Esophagus squamous epithelium (tissue), 5 donors: ENCODE measurements at regions not wholly inside any gene's neighbourhood (a gene's known extent, or its start where the extent isn't known, plus 50 kb on each side); places are given as distances from the start of the nearest gene placed in this dataset.

Source experiments
- DNase-seq: peaks from one replicate; lab custom pipeline; 2025; lab: John Stamatoyannopoulos, UW
- H3K27ac ChIP-seq, 4 donors: fragments of 200-600 bp; sonication (generic); one replicate each; pipeline ENCODE4 v1.5.1; 2016 to 2019; ENCODE audit warnings: mild to moderate bottlenecking in 1 of 4
- H3K27me3 ChIP-seq, 4 donors: fragments of 200-600 bp; sonication (generic); 1 replicate in 3 of 4; 2 replicates in 1 of 4; pipeline versions ENCODE4 v1.5.1 to v1.6.0; 2017 to 2021; ENCODE audit warnings: antibody characterized with exemption in 1 of 4
- H3K36me3 ChIP-seq, 3 donors: fragments of 200-600 bp; sonication (generic); one replicate each; pipeline ENCODE4 v1.5.1; 2016 to 2019
- H3K4me1 ChIP-seq, 3 donors: fragments of 200-600 bp; sonication (generic); one replicate each; pipeline ENCODE4 v1.5.1; 2017 to 2019
- H3K4me3 ChIP-seq, 4 donors: fragments of 200-600 bp; sonication (generic); 1 replicate in 3 of 4; 2 replicates in 1 of 4; pipeline ENCODE4 v1.5.1; 2016 to 2019; ENCODE audit warnings: mild to moderate bottlenecking in 2 of 4, moderate library complexity in 1 of 4
- H3K9me3 ChIP-seq, 3 donors: fragments of 200-600 bp; sonication (generic); one replicate each; pipeline ENCODE4 v1.5.1; 2016 to 2019
- POLR2A ChIP-seq, 4 donors: fragments of 450-650 bp; IDR thresholded peaks; one replicate each; pipeline ENCODE4 v1.6.1; 2017; ENCODE audit warnings: antibody characterized with exemption in 4 of 4, mild to moderate bottlenecking in 4 of 4, moderate library complexity in 3 of 4
- WGBS, 2 donors: methylation state at CpG; one replicate each; pipeline ENCODE4 v1.1.5; 2018; 5-methylcytosine and 5-hydroxymethylcytosine counted together
- intact Hi-C: fragments of 100-400 bp; cut with DNase I; formaldehyde crosslinking; loops from one replicate; pipeline ENCODE4 v1.15.0; 2022
- TF ChIP-seq, protein P1 (sequence below), 6 experiments: fragments of 450-650 bp in 4 of 6; fragments of 200-600 bp in 2 of 6; sonication (generic) in 2 of 6; IDR thresholded peaks; one replicate each; pipeline ENCODE4 v1.5.1; 2016 to 2019; ENCODE audit warnings: antibody characterized with exemption in 6 of 6, mild to moderate bottlenecking in 4 of 6, moderate library complexity in 4 of 6
- donor health status: DM: yes; HTN: yes; CAD: no.

DNA sequence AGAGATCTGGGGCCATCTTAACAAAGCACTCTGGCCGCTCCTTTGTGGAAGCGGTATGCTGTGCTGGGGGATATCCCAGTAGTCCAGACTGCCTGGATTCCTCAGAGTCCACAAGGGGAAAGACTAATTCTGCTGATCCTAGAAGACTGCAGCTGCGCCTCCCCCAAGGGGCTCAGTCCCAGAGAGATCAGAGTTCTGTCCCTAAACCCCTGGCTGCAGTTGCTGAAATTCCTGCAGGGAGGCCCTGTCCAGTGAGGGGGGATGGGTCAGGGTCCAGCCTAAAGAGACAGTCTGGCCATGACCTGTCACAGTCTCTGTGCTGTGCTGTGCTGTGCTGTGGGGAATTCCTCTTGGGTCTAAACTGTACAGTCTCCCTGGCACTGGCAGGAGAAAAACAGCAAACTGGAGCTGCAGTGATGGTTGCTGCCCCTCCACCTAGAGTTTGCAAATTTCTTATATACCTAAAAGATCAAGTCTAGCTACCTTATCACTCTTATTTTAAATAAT lies 575.1 kb upstream of the UBE2E2 start:
- no peak for TF ChIP-seq POLR2A (IDR thresholded peaks at IDR 0.05)
- TF ChIP-seq, protein P1, sequence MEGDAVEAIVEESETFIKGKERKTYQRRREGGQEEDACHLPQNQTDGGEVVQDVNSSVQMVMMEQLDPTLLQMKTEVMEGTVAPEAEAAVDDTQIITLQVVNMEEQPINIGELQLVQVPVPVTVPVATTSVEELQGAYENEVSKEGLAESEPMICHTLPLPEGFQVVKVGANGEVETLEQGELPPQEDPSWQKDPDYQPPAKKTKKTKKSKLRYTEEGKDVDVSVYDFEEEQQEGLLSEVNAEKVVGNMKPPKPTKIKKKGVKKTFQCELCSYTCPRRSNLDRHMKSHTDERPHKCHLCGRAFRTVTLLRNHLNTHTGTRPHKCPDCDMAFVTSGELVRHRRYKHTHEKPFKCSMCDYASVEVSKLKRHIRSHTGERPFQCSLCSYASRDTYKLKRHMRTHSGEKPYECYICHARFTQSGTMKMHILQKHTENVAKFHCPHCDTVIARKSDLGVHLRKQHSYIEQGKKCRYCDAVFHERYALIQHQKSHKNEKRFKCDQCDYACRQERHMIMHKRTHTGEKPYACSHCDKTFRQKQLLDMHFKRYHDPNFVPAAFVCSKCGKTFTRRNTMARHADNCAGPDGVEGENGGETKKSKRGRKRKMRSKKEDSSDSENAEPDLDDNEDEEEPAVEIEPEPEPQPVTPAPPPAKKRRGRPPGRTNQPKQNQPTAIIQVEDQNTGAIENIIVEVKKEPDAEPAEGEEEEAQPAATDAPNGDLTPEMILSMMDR (IDR thresholded peaks at IDR 0.05): no peak
- Histone ChIP-seq H3K4me1 (no peaks in the 10 kb centered on the region), H3K27me3 (no peaks in the 10 kb centered on the region), H3K9me3 (no peaks in the 10 kb centered on the region), H3K4me3 (no peak overlapping the region), H3K27ac (no peak overlapping the region), H3K36me3 (no peaks in the 10 kb centered on the region)
- WGBS, 2 donors: 67 to 79% methylated on average over 1 to 3 of the region's 3 CpGs
- DNase-seq: no peak
- intact Hi-C loops: no loop called here

DNA sequence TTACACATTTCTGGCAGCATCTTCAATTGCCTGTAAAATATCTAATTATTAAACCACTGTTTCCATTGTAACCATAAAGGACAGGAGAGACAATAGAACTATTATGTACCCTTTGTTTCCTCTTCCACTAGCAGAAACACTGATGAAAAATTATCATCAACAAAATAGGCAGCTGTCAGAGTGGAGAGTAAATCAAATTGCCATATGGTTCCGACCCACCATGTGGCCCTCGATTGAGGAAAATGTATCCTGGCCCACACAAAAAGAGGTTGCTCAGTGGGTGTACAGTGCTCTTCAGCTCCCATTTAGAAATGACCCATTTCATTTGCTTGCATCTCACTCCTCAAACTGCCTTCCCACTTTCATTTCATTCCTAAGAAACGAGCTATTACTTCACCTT lies 570.6 kb upstream of the UBE2E2 start:
- no peak overlapping the region for H3K27ac ChIP-seq
- DNase-seq: no peak
- no peaks in the 10 kb centered on the region for H3K27me3 ChIP-seq
- no peaks in the 10 kb centered on the region for H3K4me1 ChIP-seq
- H3K36me3 ChIP-seq: no peaks in the 10 kb centered on the region
- peaks cover 0 to 3% (median 0%) of the 10 kb centered on the region in 3 donors for H3K9me3 ChIP-seq
- intact Hi-C loops: no loop called here
- TF ChIP-seq POLR2A (IDR thresholded peaks at IDR 0.05): no peak
- TF ChIP-seq, protein P1 (IDR thresholded peaks at IDR 0.05): no peak
- no peak overlapping the region for H3K4me3 ChIP-seq
- WGBS, 2 donors: 49 to 68% methylated on average over 3 of the region's 3 CpGs

DNA sequence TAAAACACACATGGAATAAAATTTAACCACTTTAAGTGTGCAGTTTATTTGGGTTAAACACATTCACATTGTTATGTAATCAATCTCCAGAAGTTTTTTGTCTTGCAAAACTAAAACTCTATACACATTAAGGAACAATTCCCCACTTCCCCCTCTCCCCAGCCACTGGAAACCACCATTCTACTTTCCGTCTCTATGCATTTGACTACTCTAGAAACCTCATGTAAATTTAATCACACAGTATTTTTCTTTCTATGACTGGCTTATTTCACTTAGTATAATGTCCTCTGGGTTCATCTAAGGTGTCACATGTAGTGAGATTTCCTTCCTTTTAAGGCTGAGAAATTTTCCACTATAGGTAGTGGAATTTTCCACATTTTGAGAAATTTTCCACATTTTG lies 568.7 kb upstream of the UBE2E2 start:
- Histone ChIP-seq H3K27ac (no peak overlapping the region), H3K4me1 (no peaks in the 10 kb centered on the region), H3K27me3 (no peaks in the 10 kb centered on the region), H3K36me3 (no peaks in the 10 kb centered on the region), H3K9me3 (peaks cover 0 to 3% (median 0%) of the 10 kb centered on the region in 3 donors), H3K4me3 (no peak overlapping the region)
- WGBS, 2 donors: 59 to 80% methylated on average over 1 of the region's 1 CpG
- no peak for DNase-seq
- intact Hi-C loops: no loop called here
- no peak for TF ChIP-seq POLR2A (IDR thresholded peaks at IDR 0.05)
- TF ChIP-seq, protein P1 (IDR thresholded peaks at IDR 0.05): no peak

DNA sequence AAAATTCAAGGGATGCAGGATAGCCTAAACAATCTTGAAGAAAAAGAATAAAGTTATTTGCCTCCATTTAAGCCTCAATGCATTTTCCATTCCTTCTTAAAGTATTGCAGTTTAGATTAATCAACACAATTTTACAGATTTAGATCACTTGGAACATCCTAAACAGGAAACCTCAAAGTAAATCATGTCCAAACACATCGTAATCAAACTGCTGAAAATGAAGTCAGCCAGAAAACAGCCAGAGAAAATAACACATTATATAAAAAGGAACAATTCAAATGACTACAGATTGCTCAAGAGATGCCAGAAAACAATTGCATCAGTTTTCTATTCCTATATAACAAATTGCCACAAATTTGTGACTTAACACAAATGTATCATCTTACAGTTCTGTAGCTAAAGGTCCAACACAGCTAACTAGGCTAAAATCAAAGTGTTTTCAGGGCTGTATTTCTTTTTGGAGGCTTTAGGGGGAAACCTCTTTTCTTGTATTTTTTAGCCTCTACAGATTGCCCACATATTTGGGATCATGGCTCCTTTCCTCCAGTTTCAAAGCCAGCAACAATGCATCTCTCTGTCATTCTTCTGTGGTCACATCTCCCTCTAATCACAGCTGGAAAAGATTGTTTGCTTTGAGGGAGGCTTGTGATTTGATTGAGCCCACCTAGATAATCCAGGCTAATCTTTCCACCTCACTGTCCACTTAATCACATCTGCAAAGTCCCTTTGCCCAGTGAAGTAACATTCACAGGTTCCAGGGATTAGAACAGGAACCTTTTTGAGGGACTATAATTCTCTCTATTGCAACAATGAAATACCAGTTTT lies 543.3 kb upstream of the UBE2E2 start:
- 5 to 7% methylated on average over 1 of the region's 1 CpG for WGBS, 2 donors
- no peaks in the 10 kb centered on the region for H3K9me3 ChIP-seq
- H3K4me1 ChIP-seq: no peaks in the 10 kb centered on the region
- H3K27me3 ChIP-seq: no peaks in the 10 kb centered on the region
- no peak overlapping the region for H3K27ac ChIP-seq
- H3K36me3 ChIP-seq: no peaks in the 10 kb centered on the region
- no peak overlapping the region for H3K4me3 ChIP-seq
- TF ChIP-seq POLR2A (IDR thresholded peaks at IDR 0.05): no peak
- TF ChIP-seq, protein P1 (IDR thresholded peaks at IDR 0.05): no peak
- DNase-seq: no peak
- intact Hi-C loops: no loop called here

DNA sequence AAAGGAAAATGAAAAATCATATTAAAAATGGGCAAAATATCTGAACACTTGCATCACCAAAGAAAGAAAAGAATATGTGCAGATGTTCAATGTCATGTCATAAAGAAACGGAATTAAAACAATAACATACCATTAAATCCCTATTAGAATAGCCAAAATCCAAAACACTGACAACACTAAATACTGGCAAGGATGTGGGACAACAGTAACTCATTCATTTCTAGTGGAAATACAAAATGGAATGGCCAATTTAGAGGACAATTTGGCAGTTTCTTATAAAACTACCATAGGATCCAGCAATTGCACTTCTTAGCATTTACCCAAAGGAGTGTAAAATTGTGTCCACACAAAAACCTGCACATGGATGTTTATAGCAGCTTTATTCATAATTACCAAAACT lies 542.5 kb upstream of the UBE2E2 start:
- no peak for TF ChIP-seq POLR2A (IDR thresholded peaks at IDR 0.05)
- TF ChIP-seq, protein P1 (IDR thresholded peaks at IDR 0.05): no peak
- no peak overlapping the region for H3K4me3 ChIP-seq
- H3K27me3 ChIP-seq: no peaks in the 10 kb centered on the region
- 34 to 50% methylated on average over 1 of the region's 1 CpG for WGBS, 2 donors
- no peaks in the 10 kb centered on the region for H3K4me1 ChIP-seq
- DNase-seq: no peak
- no peaks in the 10 kb centered on the region for H3K9me3 ChIP-seq
- no peak overlapping the region for H3K27ac ChIP-seq
- H3K36me3 ChIP-seq: no peaks in the 10 kb centered on the region
- intact Hi-C loops: no loop called here
